Keratinocyte (primary cell): ENCODE measurements at regions not wholly inside any gene's neighbourhood (a gene's known extent, or its start where the extent isn't known, plus 50 kb on each side); places are given as distances from the start of the nearest gene placed in this dataset.
"Not testable (repeated sequence)": the region's sequence is repeated elsewhere in the genome, so short reads cannot be mapped to it uniquely, and the experiment has no call there.

Experiments
- DNase-seq: peaks from one replicate; pipeline ENCODE4 v3.0.0-alpha.2; 2011; ENCODE audit warnings: low read depth, missing footprints, low spot score
- FAIRE-seq: peaks from 2 replicates; lab custom pipeline; 2011; peaks lifted over from hg19 to GRCh38; lab: Jason Lieb, UNC
- H2AFZ ChIP-seq: 2 replicates; pipeline ENCODE4 v1.6.0; 2012; ENCODE audit warnings: low read length, control low read depth, inconsistent platforms; ENCODE audit not compliant: control insufficient read depth
- H3K27ac ChIP-seq: 2 replicates; pipeline ENCODE4 v1.5.1; 2011; ENCODE audit warnings: low read length; ENCODE audit not compliant: control insufficient read depth, insufficient read depth
- H3K27me3 ChIP-seq: 3 replicates; pipeline ENCODE4 v1.6.0; 2011; ENCODE audit warnings: low read length; ENCODE audit not compliant: control insufficient read depth, insufficient read depth; ENCODE audit errors: extremely low read depth
- H3K36me3 ChIP-seq, 2 experiments: 2 replicates in 1 of 2; 3 replicates in 1 of 2; pipeline ENCODE4 v1.5.1; 2011; ENCODE audit warnings: low read length in 2 of 2, mild to moderate bottlenecking in 1 of 2; ENCODE audit not compliant: control insufficient read depth in 2 of 2, insufficient read depth in 2 of 2; ENCODE audit errors: extremely low read depth in 1 of 2
- H3K4me1 ChIP-seq: 3 replicates; pipeline ENCODE4 v1.5.1; 2011; ENCODE audit warnings: low read length; ENCODE audit not compliant: control insufficient read depth, insufficient read depth; ENCODE audit errors: extremely low read depth
- H3K4me2 ChIP-seq: 3 replicates; pipeline ENCODE4 v1.6.0; 2011; ENCODE audit warnings: low read depth, low read length; ENCODE audit not compliant: control insufficient read depth, insufficient read depth; ENCODE audit errors: extremely low read depth
- H3K4me3 ChIP-seq, 3 experiments: fragments of 200-600 bp in 1 of 3; sonication (generic) in 1 of 3; 2 replicates in 2 of 3; 3 replicates in 1 of 3; pipeline ENCODE4 v1.5.1; 2011 to 2016; ENCODE audit warnings: low read length in 3 of 3, mild to moderate bottlenecking in 3 of 3, control low read depth in 2 of 3, inconsistent platforms in 1 of 3, low read depth in 1 of 3, mixed read lengths in 1 of 3, mixed run types in 1 of 3, moderate library complexity in 1 of 3; ENCODE audit not compliant: control insufficient read depth in 2 of 3, insufficient read depth in 2 of 3; ENCODE audit errors: extremely low read depth in 1 of 3
- H3K79me2 ChIP-seq: 2 replicates; pipeline ENCODE4 v1.6.0; 2012; ENCODE audit warnings: low read length; ENCODE audit not compliant: control insufficient read depth, insufficient read depth
- H3K9ac ChIP-seq: 3 replicates; pipeline ENCODE4 v1.6.0; 2011; ENCODE audit warnings: low read length; ENCODE audit not compliant: control insufficient read depth, insufficient read depth; ENCODE audit errors: extremely low read depth
- H3K9me1 ChIP-seq: 3 replicates; pipeline ENCODE4 v1.6.0; 2011; ENCODE audit warnings: low read length; ENCODE audit not compliant: control insufficient read depth, insufficient read depth; ENCODE audit errors: extremely low read depth
- H3K9me3 ChIP-seq: 2 replicates; pipeline ENCODE4 v1.5.1; 2012; ENCODE audit warnings: low read depth, low read length; ENCODE audit not compliant: control insufficient read depth
- H4K20me1 ChIP-seq: 3 replicates; pipeline ENCODE4 v1.6.0; 2011; ENCODE audit warnings: low read length; ENCODE audit not compliant: control insufficient read depth, insufficient read depth; ENCODE audit errors: extremely low read depth
- EZH2 ChIP-seq: IDR thresholded peaks from one replicate; pipeline ENCODE4 v1.6.1; 2012; ENCODE audit warnings: inconsistent platforms, mild to moderate bottlenecking, low read length, moderate library complexity
- dilution Hi-C: fragments of 300-500 bp; cut with MboI; formaldehyde crosslinking; loops from one replicate; pipeline ENCODE4 v1.7.0; 2020; ENCODE audit warnings: low sequenced_read_pairs; ENCODE audit not compliant: extremely low pct_ligation_motif_present
- TF ChIP-seq, protein P1 (sequence below), 3 experiments: IDR thresholded peaks in 1 of 3; conservative IDR thresholded peaks in 1 of 3; optimal IDR thresholded peaks in 1 of 3; 2 replicates in 2 of 3; 3 replicates in 1 of 3; pipeline versions ENCODE3 to v1.5.1; 2011; ENCODE audit warnings: low read length in 3 of 3, mild to moderate bottlenecking in 3 of 3, moderate library complexity in 2 of 3, control low read depth in 1 of 3, inconsistent platforms in 1 of 3; ENCODE audit not compliant: insufficient read depth in 2 of 3; ENCODE audit errors: extremely low read depth in 1 of 3

DNA sequence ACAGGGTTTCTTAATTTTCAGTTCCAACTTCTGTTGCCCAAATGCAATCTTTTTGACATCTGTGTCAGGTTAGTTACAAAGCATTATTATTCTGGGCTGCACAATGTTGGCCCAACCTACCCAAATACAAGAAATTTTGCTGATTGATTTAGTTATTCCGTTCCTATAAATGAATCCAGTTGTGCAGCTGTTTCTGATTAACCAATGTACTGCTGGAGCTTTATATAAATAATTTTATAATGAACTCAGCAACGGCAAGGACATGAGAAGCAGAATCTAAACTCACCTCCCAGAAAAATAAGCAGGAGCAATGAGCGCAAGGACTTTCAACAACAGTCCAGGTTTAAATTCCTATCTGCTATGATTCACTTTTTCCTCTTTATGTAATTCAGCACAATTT lies 76.3 kb upstream of the WIPF1 start:
- Histone ChIP-seq H3K27ac (no peak overlapping the region), H3K79me2 (no peaks in the 10 kb centered on the region), H3K27me3 (peaks cover 10% of the 10 kb centered on the region), H3K4me1 (no peaks in the 10 kb centered on the region), H3K9me3 (no peaks in the 10 kb centered on the region), H3K36me3 (no peaks in the 10 kb centered on the region), H3K4me3 (no peak overlapping the region), H2AFZ (no peak overlapping the region), H3K4me2 (no peak overlapping the region), H3K9ac (no peak overlapping the region), H4K20me1 (no peaks in the 10 kb centered on the region), H3K9me1 (no peaks in the 10 kb centered on the region)
- dilution Hi-C loops: no loop called here
- TF ChIP-seq, protein P1, sequence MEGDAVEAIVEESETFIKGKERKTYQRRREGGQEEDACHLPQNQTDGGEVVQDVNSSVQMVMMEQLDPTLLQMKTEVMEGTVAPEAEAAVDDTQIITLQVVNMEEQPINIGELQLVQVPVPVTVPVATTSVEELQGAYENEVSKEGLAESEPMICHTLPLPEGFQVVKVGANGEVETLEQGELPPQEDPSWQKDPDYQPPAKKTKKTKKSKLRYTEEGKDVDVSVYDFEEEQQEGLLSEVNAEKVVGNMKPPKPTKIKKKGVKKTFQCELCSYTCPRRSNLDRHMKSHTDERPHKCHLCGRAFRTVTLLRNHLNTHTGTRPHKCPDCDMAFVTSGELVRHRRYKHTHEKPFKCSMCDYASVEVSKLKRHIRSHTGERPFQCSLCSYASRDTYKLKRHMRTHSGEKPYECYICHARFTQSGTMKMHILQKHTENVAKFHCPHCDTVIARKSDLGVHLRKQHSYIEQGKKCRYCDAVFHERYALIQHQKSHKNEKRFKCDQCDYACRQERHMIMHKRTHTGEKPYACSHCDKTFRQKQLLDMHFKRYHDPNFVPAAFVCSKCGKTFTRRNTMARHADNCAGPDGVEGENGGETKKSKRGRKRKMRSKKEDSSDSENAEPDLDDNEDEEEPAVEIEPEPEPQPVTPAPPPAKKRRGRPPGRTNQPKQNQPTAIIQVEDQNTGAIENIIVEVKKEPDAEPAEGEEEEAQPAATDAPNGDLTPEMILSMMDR (optimal IDR thresholded peaks at IDR 0.05 in 1 of 3, IDR thresholded peaks at IDR 0.05 in 1 of 3, conservative IDR thresholded peaks at IDR 0.05 in 1 of 3; ENCODE audit: extremely low read depth in 1 of 3, insufficient read depth in 2 of 3, low read length in 3 of 3): no peak
- no peak for TF ChIP-seq EZH2
- DNase-seq (no peak), FAIRE-seq (no peak)

DNA sequence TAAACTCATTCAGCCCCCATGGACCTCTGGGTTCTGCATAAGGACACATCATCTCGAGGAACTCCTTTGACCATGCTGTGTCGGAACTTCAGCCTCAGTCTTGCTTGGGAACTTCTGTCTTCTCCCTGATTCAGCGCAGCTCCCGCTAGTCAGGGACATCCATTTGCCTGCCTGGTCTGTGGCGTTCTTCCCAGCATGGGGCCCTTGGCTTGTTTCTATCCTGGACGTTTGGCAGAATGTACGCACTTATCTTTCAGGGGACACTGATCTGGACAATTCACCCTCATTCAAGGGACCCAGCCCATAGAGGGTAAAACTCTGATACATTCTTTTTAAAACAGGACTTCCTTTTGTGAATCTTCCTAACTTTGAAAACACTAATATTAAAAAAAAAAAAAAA lies 75.8 kb upstream of the WIPF1 start:
- Histone ChIP-seq H3K4me2 (no peak overlapping the region), H2AFZ (no peak overlapping the region), H3K9me3 (no peaks in the 10 kb centered on the region), H3K9me1 (no peaks in the 10 kb centered on the region), H3K27ac (no peak overlapping the region), H4K20me1 (no peaks in the 10 kb centered on the region), H3K36me3 (no peaks in the 10 kb centered on the region), H3K79me2 (no peaks in the 10 kb centered on the region), H3K4me3 (no peak overlapping the region), H3K9ac (no peak overlapping the region), H3K27me3 (peaks cover 9% of the 10 kb centered on the region), H3K4me1 (no peaks in the 10 kb centered on the region)
- TF ChIP-seq, protein P1 (optimal IDR thresholded peaks at IDR 0.05 in 1 of 3, IDR thresholded peaks at IDR 0.05 in 1 of 3, conservative IDR thresholded peaks at IDR 0.05 in 1 of 3; ENCODE audit: extremely low read depth in 1 of 3, insufficient read depth in 2 of 3, low read length in 3 of 3): no peak
- TF ChIP-seq EZH2: no peak
- dilution Hi-C loops: no loop called here
- FAIRE-seq (no peak), DNase-seq (no peak)

DNA sequence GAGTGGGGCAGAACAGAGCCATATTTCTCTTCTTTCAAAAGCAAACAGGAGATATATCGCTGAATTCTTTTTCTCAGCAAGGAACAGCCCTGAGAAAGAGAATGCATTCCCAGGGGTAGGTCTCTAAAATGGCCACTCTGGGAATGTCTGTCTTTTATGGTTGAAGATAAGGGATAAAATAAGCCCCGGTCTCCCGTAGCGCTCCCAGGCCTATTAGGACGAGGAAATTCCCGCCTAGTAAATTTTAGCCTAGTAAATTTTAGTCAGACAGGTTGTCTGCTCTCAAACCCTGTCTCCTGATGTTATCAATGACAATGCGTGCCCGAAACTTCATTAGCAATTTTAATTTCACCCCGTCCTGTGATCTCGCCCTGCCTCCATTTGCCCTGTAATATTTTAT lies 73.9 kb upstream of the WIPF1 start:
- H3K4me3 ChIP-seq, H3K9me1 ChIP-seq, H3K4me1 ChIP-seq, H3K4me2 ChIP-seq, H3K79me2 ChIP-seq, DNase-seq, H3K9ac ChIP-seq, H4K20me1 ChIP-seq, FAIRE-seq, H3K9me3 ChIP-seq, dilution Hi-C loops, H2AFZ ChIP-seq, H3K27ac ChIP-seq, H3K27me3 ChIP-seq, H3K36me3 ChIP-seq: not testable (repeated sequence)
